Fibroblast of lung (primary cell): ENCODE measurements at regions not wholly inside any gene's neighbourhood (a gene's known extent, or its start where the extent isn't known, plus 50 kb on each side); places are given as distances from the start of the nearest gene placed in this dataset.

Source experiments
- DNase-seq, 2 donors: peaks; one replicate each; pipeline versions ENCODE4 v3.0.0 to v3.0.0-alpha.2; 2010; ENCODE audit warnings: low read depth in 2 of 2
- H2AFZ ChIP-seq: 2 replicates; pipeline ENCODE4 v1.5.1; 2012; ENCODE audit warnings: low read length, control low read depth, inconsistent platforms
- H3K27ac ChIP-seq: 2 replicates; pipeline ENCODE4 v1.5.1; 2011; ENCODE audit warnings: low read length, control low read depth; ENCODE audit not compliant: insufficient read depth
- H3K27me3 ChIP-seq: 2 replicates; pipeline ENCODE4 v1.5.1; 2011; ENCODE audit warnings: mild to moderate bottlenecking, low read length; ENCODE audit not compliant: control insufficient read depth, insufficient read depth
- H3K36me3 ChIP-seq: 2 replicates; pipeline ENCODE4 v1.5.1; 2011; ENCODE audit warnings: low read length; ENCODE audit not compliant: control insufficient read depth, insufficient read depth
- H3K4me1 ChIP-seq: 2 replicates; pipeline ENCODE4 v1.5.1; 2011; ENCODE audit warnings: low read length; ENCODE audit not compliant: control insufficient read depth, insufficient read depth; ENCODE audit errors: extremely low read depth
- H3K4me2 ChIP-seq: 2 replicates; pipeline ENCODE4 v1.5.1; 2011; ENCODE audit warnings: low read length, control low read depth; ENCODE audit not compliant: insufficient read depth; ENCODE audit errors: extremely low read depth
- H3K4me3 ChIP-seq, 4 experiments: fragments of 200-600 bp in 1 of 4; sonication (generic) in 1 of 4; replicated peaks in 1 of 4; 2 replicates each; pipeline ENCODE4 v1.5.1; 2011 to 2016; ENCODE audit warnings: low read length in 4 of 4, low read depth in 3 of 4, mild to moderate bottlenecking in 3 of 4, control low read depth in 2 of 4, inconsistent platforms in 1 of 4, mixed read lengths in 1 of 4; ENCODE audit not compliant: insufficient read depth in 1 of 4; ENCODE audit errors: control extremely low read depth in 1 of 4
- H3K79me2 ChIP-seq: 2 replicates; pipeline ENCODE4 v1.5.1; 2012; ENCODE audit warnings: mild to moderate bottlenecking, low read length, inconsistent platforms; ENCODE audit not compliant: control insufficient read depth, insufficient read depth
- H3K9ac ChIP-seq: 2 replicates; pipeline ENCODE4 v1.5.1; 2011; ENCODE audit warnings: mild to moderate bottlenecking, low read length, control low read depth; ENCODE audit not compliant: insufficient read depth
- H3K9me3 ChIP-seq: 2 replicates; pipeline ENCODE4 v1.5.1; 2012; ENCODE audit warnings: low read depth, low read length; ENCODE audit not compliant: control insufficient read depth, insufficient read depth
- H4K20me1 ChIP-seq: 2 replicates; pipeline ENCODE4 v1.5.1; 2011; ENCODE audit warnings: low read length; ENCODE audit not compliant: control insufficient read depth, insufficient read depth; ENCODE audit errors: extremely low read depth
- EZH2 ChIP-seq: IDR thresholded peaks from 2 replicates; pipeline ENCODE4 v1.5.1; 2012; ENCODE audit warnings: low read length, control low read depth, mild to moderate bottlenecking; ENCODE audit errors: missing control alignments
- TF ChIP-seq, protein P1 (sequence below), 2 donors: IDR thresholded peaks in 1 of 2; conservative IDR thresholded peaks in 1 of 2; 1 replicate in 1 of 2; 2 replicates in 1 of 2; pipeline ENCODE4 v1.5.1; 2011 to 2012; ENCODE audit warnings: low read length in 2 of 2, control low read depth in 1 of 2, inconsistent platforms in 1 of 2, low read depth in 1 of 2, mild to moderate bottlenecking in 1 of 2

DNA sequence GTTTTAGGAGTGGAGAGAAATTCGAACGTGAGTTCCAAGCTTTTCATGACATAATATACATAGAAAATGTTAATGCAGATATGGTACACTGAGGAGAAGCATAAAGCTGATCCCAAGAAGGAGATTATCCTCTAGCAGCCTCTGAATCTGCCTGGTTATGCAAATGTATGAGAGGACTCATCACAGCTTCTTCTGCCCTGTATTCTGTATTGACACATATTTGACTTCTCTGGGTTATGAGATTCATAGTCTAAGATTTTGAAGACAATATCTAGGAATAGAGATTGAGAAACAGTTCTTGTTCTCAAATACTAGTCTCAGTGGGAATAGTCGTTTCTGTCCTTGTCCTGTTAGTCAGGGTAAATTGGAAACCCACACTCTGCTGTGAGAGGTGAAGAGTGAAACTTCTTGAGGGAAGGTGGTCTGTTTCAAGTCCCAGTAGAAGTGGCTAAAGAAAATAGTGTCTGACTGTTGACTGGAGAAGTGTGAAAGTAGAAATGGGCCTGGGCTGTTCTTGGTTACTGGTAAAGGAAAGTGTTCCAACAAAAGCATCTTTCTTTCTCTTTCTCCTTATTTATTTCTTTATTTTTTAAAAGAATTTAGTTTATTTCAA, 1356.6 kb downstream of the SLITRK5 start:
- Histone ChIP-seq H3K4me3 (no peak overlapping the region), H3K79me2 (no peaks in the 10 kb centered on the region), H3K9ac (no peak overlapping the region), H3K4me1 (no peaks in the 10 kb centered on the region), H2AFZ (no peak overlapping the region), H3K9me3 (no peaks in the 10 kb centered on the region), H3K27ac (no peak overlapping the region), H4K20me1 (no peaks in the 10 kb centered on the region), H3K4me2 (no peak overlapping the region), H3K36me3 (no peaks in the 10 kb centered on the region), H3K27me3 (no peaks in the 10 kb centered on the region)
- TF ChIP-seq, protein P1, sequence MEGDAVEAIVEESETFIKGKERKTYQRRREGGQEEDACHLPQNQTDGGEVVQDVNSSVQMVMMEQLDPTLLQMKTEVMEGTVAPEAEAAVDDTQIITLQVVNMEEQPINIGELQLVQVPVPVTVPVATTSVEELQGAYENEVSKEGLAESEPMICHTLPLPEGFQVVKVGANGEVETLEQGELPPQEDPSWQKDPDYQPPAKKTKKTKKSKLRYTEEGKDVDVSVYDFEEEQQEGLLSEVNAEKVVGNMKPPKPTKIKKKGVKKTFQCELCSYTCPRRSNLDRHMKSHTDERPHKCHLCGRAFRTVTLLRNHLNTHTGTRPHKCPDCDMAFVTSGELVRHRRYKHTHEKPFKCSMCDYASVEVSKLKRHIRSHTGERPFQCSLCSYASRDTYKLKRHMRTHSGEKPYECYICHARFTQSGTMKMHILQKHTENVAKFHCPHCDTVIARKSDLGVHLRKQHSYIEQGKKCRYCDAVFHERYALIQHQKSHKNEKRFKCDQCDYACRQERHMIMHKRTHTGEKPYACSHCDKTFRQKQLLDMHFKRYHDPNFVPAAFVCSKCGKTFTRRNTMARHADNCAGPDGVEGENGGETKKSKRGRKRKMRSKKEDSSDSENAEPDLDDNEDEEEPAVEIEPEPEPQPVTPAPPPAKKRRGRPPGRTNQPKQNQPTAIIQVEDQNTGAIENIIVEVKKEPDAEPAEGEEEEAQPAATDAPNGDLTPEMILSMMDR (conservative IDR thresholded peaks at IDR 0.05 in 1 of 2, IDR thresholded peaks at IDR 0.05 in 1 of 2; ENCODE audit: low read depth in 1 of 2, low read length in 2 of 2): no peak
- no peak for TF ChIP-seq EZH2
- DNase-seq: no peak

DNA sequence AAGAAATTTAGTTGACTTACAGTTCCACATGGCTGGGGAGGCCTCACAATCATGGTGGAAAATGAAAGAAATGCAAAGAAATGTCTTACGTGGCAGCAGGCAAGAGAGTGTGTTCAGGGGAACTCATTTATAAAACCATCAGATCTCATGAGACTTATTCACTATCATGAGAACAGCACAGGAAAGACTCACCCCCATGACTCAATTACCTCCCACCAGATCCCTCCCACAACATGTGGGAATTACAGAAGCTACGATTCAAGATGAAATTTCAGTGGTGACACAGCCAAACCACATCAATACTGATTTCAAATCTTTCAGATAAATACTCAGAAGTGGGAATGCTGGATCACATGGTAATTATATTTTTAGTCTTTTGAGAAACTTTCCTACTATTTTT, 1357.9 kb downstream of the SLITRK5 start:
- no peak overlapping the region for H3K4me2 ChIP-seq
- no peaks in the 10 kb centered on the region for H4K20me1 ChIP-seq
- H3K27ac ChIP-seq: no peak overlapping the region
- no peak overlapping the region for H3K9ac ChIP-seq
- H3K9me3 ChIP-seq: no peaks in the 10 kb centered on the region
- no peak overlapping the region for H2AFZ ChIP-seq
- DNase-seq: peak in 1 of 2 donors; percentile 26
- H3K27me3 ChIP-seq: no peaks in the 10 kb centered on the region
- no peaks in the 10 kb centered on the region for H3K4me1 ChIP-seq
- H3K79me2 ChIP-seq: no peaks in the 10 kb centered on the region
- H3K36me3 ChIP-seq: no peaks in the 10 kb centered on the region
- no peak overlapping the region for H3K4me3 ChIP-seq
- TF ChIP-seq EZH2: no peak
- TF ChIP-seq, protein P1 (conservative IDR thresholded peaks at IDR 0.05 in 1 of 2, IDR thresholded peaks at IDR 0.05 in 1 of 2; ENCODE audit: low read depth in 1 of 2, low read length in 2 of 2): no peak

DNA sequence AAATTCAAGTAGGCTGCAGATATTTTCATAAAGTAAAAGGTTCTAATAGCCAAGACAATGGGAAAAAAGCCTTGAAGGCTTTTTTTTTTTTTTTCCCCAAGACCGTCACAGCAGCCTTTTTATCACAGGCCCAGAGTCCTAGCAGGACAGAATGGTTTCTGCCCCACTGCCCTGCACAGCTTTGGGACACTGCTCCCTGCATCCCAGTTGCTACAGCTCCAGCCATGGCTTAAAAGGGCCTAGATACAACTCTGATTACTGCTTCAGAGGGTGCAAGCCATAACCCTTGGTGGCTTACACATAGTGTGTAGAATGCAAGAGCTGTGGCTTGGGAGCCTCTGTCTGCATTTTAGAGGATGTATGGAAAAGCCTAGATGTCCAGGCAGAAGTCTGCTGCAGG, 1362.8 kb downstream of the SLITRK5 start:
- no peak for DNase-seq

More for the DNA sequence above, 1362.8 kb downstream of the SLITRK5 start:
- Histone ChIP-seq H2AFZ (no peak overlapping the region), H3K79me2 (no peaks in the 10 kb centered on the region), H3K9ac (no peak overlapping the region), H4K20me1 (no peaks in the 10 kb centered on the region), H3K36me3 (no peaks in the 10 kb centered on the region), H3K4me2 (no peak overlapping the region), H3K27me3 (no peaks in the 10 kb centered on the region), H3K27ac (no peak overlapping the region), H3K9me3 (no peaks in the 10 kb centered on the region), H3K4me1 (no peaks in the 10 kb centered on the region), H3K4me3 (no peak overlapping the region)
- TF ChIP-seq, protein P1 (conservative IDR thresholded peaks at IDR 0.05 in 1 of 2, IDR thresholded peaks at IDR 0.05 in 1 of 2; ENCODE audit: low read depth in 1 of 2, low read length in 2 of 2): no peak
- TF ChIP-seq EZH2: no peak
